ENCODE measurements at regions not wholly inside any gene's neighbourhood (a gene's known extent, or its start where the extent isn't known, plus 50 kb on each side); places are given as distances from the start of the nearest gene placed in this dataset.

- Histone ChIP-seq H3K18ac (ENCODE audit: insufficient read length, low read depth, low read length) (no peak overlapping the region), H2BK5ac (ENCODE audit: insufficient read length, low read length) (no peak overlapping the region), H3K4me2 (ENCODE audit: insufficient read depth, insufficient read length, low read length) (no peak overlapping the region), H3T11ph (ENCODE audit: low read length) (no peak overlapping the region), H4K20me1 (ENCODE audit: control insufficient read depth, insufficient read depth, insufficient read length) (no peaks in the 10 kb centered on the region), H3K27ac (ENCODE audit: insufficient read length, low read depth, low read length) (no peak overlapping the region), H3K56ac (ENCODE audit: insufficient read length, low read depth, low read length) (no peak overlapping the region), H3K9me3 (ENCODE audit: control insufficient read depth, low read depth, low read length) (peaks cover 7% of the 10 kb centered on the region), H2BK120ac (ENCODE audit: low read depth, low read length, poor library complexity, severe bottlenecking) (no peak overlapping the region), H3K9ac (ENCODE audit: extremely low read depth, insufficient read length, low read length) (no peak overlapping the region), H3K4me1 (ENCODE audit: insufficient read depth, low read length) (no peaks in the 10 kb centered on the region), H4K91ac (ENCODE audit: insufficient read length, low read depth, low read length) (no peak overlapping the region), H2AFZ (ENCODE audit: low read length) (no peak overlapping the region), H2BK20ac (ENCODE audit: low read depth, low read length, poor library complexity, severe bottlenecking) (no peak overlapping the region), H4K5ac (ENCODE audit: insufficient read length, low read depth, low read length) (no peak overlapping the region), H2AK5ac (ENCODE audit: insufficient read length, low read length) (no peak overlapping the region), H3K23me2 (ENCODE audit: insufficient read length, low read depth, low read length, poor library complexity, severe bottlenecking) (no peaks in the 10 kb centered on the region), H2BK15ac (ENCODE audit: low read depth, low read length) (no peak overlapping the region), H4K8ac (replicated peaks; ENCODE audit: insufficient read length, low read depth, low read length) (no peak overlapping the region), H2BK12ac (ENCODE audit: insufficient read length, low read depth, low read length) (no peak overlapping the region), H3K14ac (ENCODE audit: insufficient read depth, low read length) (no peak overlapping the region), H3K79me2 (ENCODE audit: insufficient read depth, low read length) (no peaks in the 10 kb centered on the region), H3K79me1 (ENCODE audit: insufficient read depth, low read depth, low read length, poor library complexity, severe bottlenecking) (no peaks in the 10 kb centered on the region), H3K4ac (ENCODE audit: low read depth, low read length) (no peak overlapping the region), H3K23ac (ENCODE audit: insufficient read length, low read depth, low read length) (no peak overlapping the region), H3K27me3 (ENCODE audit: insufficient read depth, low read length) (no peaks in the 10 kb centered on the region)
- H3K9me3 Mint-ChIP-seq, result peaks cover 39 to 41% of the 10 kb centered on the region in 2 experiments
- H3K4me1 Mint-ChIP-seq, result peaks cover 10 to 13% of the 10 kb centered on the region in 2 experiments
- no peak overlapping the region for H3K27ac Mint-ChIP-seq
- TF ChIP-seq CTCF (conservative IDR thresholded peaks at IDR 0.05), result no peak
- no peak overlapping the region for H3K4me3 Mint-ChIP-seq
- H3K27me3 Mint-ChIP-seq (ENCODE audit: low read depth), result no peaks in the 10 kb centered on the region
- peaks cover 15 to 36% (median 17%) of the 10 kb centered on the region in 3 experiments for H3K36me3 Mint-ChIP-seq (ENCODE audit: insufficient read depth in 1 of 3, low read depth in 3 of 3)
- WGBS (ENCODE audit: extremely low coverage, insufficient read length, low lambda C conversion rate), result no CpG with 5 or more reads among the region's 23 CpGs
- DNase-seq, result no peak
These were observed 780.3 kb downstream of the DTWD2 start for GRCh38 chr5:118208031-118208453.
